GM10266 (cell line): ENCODE measurements at regions not wholly inside any gene's neighbourhood (a gene's known extent, or its start where the extent isn't known, plus 50 kb on each side); places are given as distances from the start of the nearest gene placed in this dataset.

Experiments
- DNase-seq: peaks from one replicate; pipeline ENCODE4 v3.0.0; 2012; ENCODE audit errors: extremely low spot score
- CTCF ChIP-seq: IDR thresholded peaks from 2 replicates; pipeline ENCODE4 v1.5.1; 2012; ENCODE audit warnings: mild to moderate bottlenecking, low read depth; ENCODE audit not compliant: control insufficient read depth, insufficient read depth; ENCODE audit errors: missing control alignments

- DNase-seq = no peak
- no peak for TF ChIP-seq CTCF
These were observed 182.8 kb upstream of the AGAP1 start for GRCh38 chr2:235311044-235311443.

- no peak for DNase-seq
- TF ChIP-seq CTCF = no peak
These were observed 181.3 kb upstream of the AGAP1 start for GRCh38 chr2:235312571-235312970.

GRCh38 chr2:235314371-235314930, 179.4 kb upstream of the AGAP1 start:
- DNase-seq = no peak

GRCh38 chr2:235319095-235319494, 174.7 kb upstream of the AGAP1 start:
- DNase-seq = no peak

More at GRCh38 chr2:235314371-235314930, 179.4 kb upstream of the AGAP1 start:
- TF ChIP-seq CTCF = no peak

GRCh38 chr2:235320326-235320725, 173.5 kb upstream of the AGAP1 start:
- TF ChIP-seq CTCF = no peak
- no peak for DNase-seq

More at GRCh38 chr2:235319095-235319494, 174.7 kb upstream of the AGAP1 start:
- no peak for TF ChIP-seq CTCF

GRCh38 chr2:235324324-235324723, 169.5 kb upstream of the AGAP1 start:
- no peak for DNase-seq
- no peak for TF ChIP-seq CTCF

GRCh38 chr2:235325151-235325550, 168.7 kb upstream of the AGAP1 start:
- no peak for TF ChIP-seq CTCF
- DNase-seq = no peak
